GM10266 (cell line): ENCODE measurements at regions not wholly inside any gene's neighbourhood (a gene's known extent, or its start where the extent isn't known, plus 50 kb on each side); places are given as distances from the start of the nearest gene placed in this dataset.

ENCODE experiments used
- DNase-seq: peaks from one replicate; pipeline ENCODE4 v3.0.0; 2012; ENCODE audit errors: extremely low spot score
- TF ChIP-seq, protein P1 (sequence below): IDR thresholded peaks from 2 replicates; pipeline ENCODE4 v1.5.1; 2012; ENCODE audit warnings: mild to moderate bottlenecking, low read depth; ENCODE audit not compliant: control insufficient read depth, insufficient read depth; ENCODE audit errors: missing control alignments

- no peak for DNase-seq
- TF ChIP-seq, protein P1, sequence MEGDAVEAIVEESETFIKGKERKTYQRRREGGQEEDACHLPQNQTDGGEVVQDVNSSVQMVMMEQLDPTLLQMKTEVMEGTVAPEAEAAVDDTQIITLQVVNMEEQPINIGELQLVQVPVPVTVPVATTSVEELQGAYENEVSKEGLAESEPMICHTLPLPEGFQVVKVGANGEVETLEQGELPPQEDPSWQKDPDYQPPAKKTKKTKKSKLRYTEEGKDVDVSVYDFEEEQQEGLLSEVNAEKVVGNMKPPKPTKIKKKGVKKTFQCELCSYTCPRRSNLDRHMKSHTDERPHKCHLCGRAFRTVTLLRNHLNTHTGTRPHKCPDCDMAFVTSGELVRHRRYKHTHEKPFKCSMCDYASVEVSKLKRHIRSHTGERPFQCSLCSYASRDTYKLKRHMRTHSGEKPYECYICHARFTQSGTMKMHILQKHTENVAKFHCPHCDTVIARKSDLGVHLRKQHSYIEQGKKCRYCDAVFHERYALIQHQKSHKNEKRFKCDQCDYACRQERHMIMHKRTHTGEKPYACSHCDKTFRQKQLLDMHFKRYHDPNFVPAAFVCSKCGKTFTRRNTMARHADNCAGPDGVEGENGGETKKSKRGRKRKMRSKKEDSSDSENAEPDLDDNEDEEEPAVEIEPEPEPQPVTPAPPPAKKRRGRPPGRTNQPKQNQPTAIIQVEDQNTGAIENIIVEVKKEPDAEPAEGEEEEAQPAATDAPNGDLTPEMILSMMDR, result no peak
Measured at GRCh38 chr9:135251331-135251761, 163.9 kb downstream of the OLFM1 start.

GRCh38 chr9:135251996-135252760 is 164.7 kb downstream of the OLFM1 start:
- DNase-seq, result no peak
- TF ChIP-seq, protein P1, result no peak

DNA sequence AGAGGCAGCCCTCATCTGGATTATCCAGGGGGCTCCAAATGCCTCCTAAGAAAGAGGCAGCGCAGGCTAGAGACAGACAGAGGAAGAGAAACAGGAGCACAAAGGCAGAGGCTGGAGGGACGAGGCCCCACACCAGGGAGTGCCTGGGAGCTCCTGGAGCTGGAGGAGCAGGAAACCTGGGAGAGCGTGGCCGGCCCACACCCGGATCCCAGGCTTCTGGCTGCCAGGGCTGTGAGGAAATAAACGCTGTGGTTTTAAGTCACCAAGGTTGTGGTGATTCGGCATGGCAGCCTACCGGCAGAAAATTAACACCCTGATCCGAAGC is 165.5 kb downstream of the OLFM1 start:
- no peak for DNase-seq
- TF ChIP-seq, protein P1, result no peak

DNA sequence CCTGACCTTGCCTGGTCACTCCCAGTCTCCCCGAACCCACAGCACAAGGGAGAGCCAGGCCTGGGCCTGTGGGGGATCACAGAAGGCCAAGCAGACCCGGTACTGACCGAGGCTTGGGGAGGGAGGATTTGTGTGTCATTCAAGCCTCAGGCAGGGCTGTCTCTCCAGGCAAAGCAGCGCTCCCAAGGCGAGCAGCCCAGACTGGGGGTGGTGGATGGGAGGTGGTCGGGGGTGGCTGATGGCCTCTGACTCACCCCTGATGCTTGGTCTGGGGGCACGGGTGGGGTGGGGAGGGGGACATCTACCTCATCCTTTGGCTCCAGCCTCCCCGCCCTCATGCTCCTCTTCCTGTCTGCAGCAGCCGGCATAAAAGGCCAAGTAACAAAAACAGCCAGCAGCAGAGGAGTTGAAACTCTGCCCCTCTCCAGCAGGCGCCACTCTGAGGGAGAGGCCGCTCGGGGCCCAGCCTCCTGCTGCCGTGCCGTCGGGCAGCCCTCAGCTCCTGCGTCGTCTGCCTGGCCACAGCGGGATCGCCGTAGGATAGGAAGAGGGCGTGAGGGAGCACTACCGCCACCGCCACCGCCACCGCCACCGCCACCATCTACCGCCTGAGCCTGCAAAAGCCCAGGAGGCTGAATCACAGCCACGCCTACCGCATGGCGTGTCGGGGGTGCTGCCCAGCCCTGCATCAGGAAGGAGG is 166.0 kb downstream of the OLFM1 start:
- TF ChIP-seq, protein P1, result no peak
- DNase-seq, result no peak

DNA sequence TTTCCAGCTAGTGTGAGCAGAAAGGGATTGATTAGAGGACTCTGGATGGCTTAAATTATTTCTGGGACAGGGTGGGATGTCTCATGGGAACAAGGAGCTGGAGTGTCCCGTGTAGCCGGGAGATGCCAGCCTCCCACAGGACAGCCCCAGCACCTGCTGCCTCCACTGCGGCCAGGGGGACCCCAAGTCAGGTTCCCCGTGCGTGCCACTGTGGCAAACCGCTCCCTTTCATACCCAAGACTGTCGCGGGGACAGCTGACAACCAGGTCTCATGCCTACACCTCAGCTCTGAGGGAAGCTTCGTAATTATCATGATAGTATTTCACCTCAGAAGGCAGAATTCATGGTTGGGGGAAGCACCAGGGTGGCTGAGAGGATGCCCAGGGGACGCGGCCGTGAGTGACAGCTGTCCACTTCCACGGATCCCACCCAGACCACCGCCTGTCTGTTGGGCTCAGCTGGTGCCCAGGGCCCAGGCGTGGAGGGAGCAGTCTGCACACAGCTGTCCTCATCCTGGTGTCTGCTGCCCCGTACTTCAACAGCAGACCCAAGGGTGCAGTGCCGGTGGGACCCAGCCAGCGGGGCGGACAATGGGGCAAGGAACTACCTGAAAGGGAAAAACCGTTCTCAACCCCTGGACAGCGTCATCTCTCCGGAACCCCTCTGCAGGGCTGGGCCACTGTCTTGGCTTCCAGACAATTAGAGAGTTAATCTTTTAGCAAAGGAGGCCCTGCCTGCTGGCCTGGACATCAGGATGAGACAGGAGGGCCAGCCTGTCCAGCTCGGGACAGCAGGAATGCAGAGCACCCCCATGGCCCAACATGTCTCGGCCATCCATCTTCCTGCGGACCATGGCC is 166.9 kb downstream of the OLFM1 start:
- TF ChIP-seq, protein P1, result no peak

DNA sequence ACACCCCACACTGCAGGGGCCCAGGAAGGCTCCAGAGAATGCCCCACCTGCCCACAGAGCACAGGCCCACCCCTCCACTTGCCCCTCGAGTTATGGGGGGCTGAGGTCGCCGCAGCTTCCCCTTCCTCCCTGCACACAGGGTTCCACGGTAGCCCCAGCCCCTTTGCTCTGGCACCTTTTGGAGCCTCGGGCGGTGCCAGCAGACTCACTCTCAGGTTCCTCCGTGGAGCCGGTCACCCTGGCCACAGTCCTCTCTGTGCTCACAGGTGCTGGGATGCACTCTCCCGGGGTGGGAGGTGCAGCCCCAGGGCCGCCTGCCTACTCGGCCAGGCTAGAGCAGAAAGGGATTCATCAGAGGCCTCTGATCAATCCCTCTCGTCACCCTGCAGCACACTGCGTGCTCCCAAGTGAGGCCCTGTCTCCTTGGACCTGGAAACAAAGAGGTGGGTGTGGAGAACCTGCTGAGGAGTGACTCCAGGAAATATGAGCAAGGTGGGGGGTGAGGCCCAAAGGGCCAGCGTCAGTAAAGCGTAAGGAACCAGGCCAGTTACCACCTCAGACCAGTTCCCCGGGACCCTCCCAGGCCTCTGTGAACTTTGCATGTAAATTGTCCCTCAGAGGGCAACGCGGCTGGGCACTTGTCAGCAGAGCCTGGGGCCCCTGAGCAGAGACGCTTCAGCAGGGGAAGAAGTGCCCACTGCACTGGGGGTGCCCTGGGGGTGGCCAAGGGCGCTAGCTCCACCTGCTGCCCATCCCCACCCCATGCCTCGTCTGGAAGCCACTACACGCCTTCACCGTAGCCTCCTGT is 167.8 kb downstream of the OLFM1 start:
- TF ChIP-seq, protein P1, result no peak
- no peak for DNase-seq

More for the DNA sequence above, 166.9 kb downstream of the OLFM1 start:
- DNase-seq, result no peak
